ENCODE measurements at regions not wholly inside any gene's neighbourhood (a gene's known extent, or its start where the extent isn't known, plus 50 kb on each side); places are given as distances from the start of the nearest gene placed in this dataset.

DNA sequence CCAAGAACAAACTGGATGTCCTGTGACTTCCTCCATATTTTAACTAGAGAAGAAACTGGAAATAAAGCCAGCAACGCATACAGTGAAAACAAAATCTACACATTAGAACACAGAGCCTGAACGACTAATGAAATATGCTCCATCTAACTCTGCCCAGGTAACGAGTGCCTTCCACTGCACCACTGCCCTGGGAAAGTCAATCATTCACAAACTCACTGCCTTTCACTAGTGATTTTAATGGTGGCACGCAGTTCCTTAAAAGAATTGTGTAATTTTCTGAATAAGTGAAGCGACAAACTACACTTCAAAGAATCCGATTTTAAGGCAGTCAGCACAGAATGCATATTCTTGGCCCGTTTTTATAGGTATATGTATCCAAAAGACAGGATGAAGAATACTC lies 416.0 kb downstream of the SHQ1 start:
- no peak for TF ChIP-seq POLR2AphosphoS5 (IDR thresholded peaks at IDR 0.05; ENCODE audit: low read depth, low read length)
- TF ChIP-seq, protein P1, sequence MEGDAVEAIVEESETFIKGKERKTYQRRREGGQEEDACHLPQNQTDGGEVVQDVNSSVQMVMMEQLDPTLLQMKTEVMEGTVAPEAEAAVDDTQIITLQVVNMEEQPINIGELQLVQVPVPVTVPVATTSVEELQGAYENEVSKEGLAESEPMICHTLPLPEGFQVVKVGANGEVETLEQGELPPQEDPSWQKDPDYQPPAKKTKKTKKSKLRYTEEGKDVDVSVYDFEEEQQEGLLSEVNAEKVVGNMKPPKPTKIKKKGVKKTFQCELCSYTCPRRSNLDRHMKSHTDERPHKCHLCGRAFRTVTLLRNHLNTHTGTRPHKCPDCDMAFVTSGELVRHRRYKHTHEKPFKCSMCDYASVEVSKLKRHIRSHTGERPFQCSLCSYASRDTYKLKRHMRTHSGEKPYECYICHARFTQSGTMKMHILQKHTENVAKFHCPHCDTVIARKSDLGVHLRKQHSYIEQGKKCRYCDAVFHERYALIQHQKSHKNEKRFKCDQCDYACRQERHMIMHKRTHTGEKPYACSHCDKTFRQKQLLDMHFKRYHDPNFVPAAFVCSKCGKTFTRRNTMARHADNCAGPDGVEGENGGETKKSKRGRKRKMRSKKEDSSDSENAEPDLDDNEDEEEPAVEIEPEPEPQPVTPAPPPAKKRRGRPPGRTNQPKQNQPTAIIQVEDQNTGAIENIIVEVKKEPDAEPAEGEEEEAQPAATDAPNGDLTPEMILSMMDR (IDR thresholded peaks at IDR 0.05), result no peak
- TF ChIP-seq, protein P2, sequence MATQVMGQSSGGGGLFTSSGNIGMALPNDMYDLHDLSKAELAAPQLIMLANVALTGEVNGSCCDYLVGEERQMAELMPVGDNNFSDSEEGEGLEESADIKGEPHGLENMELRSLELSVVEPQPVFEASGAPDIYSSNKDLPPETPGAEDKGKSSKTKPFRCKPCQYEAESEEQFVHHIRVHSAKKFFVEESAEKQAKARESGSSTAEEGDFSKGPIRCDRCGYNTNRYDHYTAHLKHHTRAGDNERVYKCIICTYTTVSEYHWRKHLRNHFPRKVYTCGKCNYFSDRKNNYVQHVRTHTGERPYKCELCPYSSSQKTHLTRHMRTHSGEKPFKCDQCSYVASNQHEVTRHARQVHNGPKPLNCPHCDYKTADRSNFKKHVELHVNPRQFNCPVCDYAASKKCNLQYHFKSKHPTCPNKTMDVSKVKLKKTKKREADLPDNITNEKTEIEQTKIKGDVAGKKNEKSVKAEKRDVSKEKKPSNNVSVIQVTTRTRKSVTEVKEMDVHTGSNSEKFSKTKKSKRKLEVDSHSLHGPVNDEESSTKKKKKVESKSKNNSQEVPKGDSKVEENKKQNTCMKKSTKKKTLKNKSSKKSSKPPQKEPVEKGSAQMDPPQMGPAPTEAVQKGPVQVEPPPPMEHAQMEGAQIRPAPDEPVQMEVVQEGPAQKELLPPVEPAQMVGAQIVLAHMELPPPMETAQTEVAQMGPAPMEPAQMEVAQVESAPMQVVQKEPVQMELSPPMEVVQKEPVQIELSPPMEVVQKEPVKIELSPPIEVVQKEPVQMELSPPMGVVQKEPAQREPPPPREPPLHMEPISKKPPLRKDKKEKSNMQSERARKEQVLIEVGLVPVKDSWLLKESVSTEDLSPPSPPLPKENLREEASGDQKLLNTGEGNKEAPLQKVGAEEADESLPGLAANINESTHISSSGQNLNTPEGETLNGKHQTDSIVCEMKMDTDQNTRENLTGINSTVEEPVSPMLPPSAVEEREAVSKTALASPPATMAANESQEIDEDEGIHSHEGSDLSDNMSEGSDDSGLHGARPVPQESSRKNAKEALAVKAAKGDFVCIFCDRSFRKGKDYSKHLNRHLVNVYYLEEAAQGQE (IDR thresholded peaks at IDR 0.05; ENCODE audit: insufficient read depth in 1 of 2, low read depth in 2 of 2, low read length in 1 of 2), result no peak
